HG03575 (cell line): ENCODE measurements at regions not wholly inside any gene's neighbourhood (a gene's known extent, or its start where the extent isn't known, plus 50 kb on each side); places are given as distances from the start of the nearest gene placed in this dataset.

Source experiments
- ATAC-seq: cut with Tn5 transposase; IDR thresholded peaks from one replicate; pipeline ENCODE4 v1.9.1; 2021; ENCODE audit not compliant: unreplicated experiment, insufficient number of reproducible peaks, low FRiP score; ENCODE audit errors: extremely low read depth

DNA sequence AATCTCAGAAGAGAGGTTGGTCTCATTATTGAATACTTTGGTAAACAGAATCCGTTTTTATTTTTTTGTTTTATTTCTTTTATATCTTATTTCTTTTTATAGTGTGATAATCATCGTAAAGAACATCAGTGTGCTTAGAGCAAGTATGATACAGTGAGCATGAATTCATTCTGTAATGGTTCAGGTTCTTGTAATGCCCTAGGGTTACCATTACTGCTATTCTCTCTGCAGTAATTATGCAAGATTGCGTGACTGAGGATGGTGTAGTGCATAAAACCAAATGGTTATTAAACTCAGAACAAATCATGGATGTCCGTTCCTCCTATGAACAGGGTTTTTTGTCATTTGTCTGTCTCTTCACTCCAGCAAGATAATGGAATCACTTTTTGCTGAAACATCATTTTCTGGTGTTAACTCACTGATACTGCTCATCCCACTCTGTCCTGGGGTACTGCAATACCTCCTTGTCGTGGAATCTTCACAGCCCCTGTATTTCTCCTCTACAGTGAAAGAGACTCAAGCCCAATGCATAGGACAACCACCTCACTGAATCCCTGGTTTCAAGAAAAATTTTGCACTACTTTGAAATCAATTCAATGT lies 274.8 kb upstream of the ST6GAL2 start:
- ATAC-seq, result no peak

DNA sequence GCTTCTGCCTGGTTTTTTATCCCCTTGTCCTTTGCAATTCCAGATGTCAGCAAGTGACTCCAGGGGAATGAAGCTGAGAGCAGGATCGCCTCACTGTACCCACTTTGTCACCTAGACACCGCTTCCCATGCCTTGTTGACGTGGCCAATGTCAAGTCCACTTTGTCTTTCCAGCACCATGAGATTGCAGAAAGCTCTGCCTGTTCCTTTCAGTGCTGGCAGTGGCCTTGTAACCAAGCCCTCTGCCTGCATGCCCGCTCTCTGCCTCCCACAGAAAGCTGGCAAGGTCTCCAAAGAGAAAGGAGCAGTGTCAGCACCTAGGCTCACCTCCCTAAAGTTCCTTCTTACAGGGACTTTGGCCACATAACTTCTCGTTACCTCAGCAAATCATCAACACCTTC lies 282.2 kb upstream of the ST6GAL2 start:
- ATAC-seq, result no peak

DNA sequence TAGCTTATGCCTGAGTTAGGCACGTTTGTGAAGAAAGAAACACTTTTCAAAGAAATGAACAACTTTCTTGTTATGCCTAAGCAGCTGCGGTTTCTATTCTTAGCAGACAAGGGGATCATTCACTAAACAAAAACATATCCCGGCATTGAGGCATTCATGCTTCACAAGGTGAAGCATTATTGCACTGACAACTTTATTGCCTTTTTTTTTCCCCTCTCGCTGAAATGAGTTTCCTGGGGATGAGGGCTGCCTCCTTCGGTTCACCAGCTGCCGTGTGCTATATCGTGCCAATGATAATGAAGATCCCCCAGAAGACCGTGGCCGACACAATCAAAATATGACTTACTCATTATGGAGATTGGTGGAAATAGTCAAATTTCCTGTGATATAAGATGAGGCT lies 288.2 kb upstream of the ST6GAL2 start:
- ATAC-seq, result no peak

DNA sequence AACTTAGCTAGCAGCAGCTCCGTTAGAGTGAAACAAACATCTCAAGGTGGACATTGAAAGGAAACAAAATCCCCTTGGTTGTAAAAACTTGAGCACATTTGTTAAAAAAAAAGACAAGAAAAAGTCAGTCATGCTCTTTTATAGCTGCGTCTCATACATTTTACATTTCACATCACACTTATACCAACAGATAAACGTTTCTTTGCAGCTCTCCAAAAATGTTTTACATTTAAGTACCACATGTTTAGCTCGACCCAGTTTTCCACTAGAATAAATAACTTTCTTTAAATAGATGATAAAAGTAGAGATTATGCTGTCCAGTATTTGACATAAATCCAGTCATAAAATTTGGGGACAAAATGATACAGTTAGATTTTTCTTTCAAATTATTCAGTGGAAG lies 297.0 kb upstream of the ST6GAL2 start:
- no peak for ATAC-seq

DNA sequence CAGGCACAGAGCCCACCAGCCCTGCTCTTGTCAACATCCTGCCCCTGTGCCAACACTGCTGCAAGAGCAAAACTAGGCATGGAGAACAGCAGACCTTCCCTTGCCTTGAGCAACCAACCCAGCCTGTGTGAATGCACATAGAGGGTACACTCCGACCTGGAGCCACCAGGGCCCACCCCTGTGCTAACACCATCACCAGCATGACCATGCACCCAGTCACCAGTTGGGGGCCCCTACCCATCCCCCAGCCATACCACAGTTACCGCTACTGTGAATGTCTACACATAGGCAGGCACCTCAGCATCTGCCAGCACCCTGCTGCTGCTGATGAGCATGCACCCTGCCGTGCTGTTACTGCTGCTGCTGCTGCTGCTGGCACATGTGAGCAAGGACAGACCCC lies 301.9 kb upstream of the ST6GAL2 start:
- ATAC-seq, result no peak

DNA sequence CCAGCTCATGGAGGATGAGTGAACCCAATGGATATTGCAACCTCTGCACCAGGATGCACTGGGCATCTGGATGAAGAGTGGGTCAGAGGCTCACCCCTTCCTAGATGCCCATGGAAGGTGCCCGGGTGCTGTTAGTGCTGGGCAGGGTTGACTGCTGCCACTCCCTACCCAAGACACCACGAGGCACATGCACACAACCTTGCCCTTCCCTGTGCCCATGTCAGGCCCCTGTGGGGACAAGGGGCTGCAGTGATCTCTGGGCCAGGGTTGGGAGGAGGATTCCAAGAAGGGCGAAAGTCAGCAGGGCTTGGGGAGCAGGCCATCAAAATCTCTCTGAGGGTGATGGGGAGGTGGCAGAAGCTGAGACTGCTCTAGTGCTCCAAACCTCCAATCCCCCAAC lies 309.7 kb upstream of the ST6GAL2 start:
- ATAC-seq, result no peak

DNA sequence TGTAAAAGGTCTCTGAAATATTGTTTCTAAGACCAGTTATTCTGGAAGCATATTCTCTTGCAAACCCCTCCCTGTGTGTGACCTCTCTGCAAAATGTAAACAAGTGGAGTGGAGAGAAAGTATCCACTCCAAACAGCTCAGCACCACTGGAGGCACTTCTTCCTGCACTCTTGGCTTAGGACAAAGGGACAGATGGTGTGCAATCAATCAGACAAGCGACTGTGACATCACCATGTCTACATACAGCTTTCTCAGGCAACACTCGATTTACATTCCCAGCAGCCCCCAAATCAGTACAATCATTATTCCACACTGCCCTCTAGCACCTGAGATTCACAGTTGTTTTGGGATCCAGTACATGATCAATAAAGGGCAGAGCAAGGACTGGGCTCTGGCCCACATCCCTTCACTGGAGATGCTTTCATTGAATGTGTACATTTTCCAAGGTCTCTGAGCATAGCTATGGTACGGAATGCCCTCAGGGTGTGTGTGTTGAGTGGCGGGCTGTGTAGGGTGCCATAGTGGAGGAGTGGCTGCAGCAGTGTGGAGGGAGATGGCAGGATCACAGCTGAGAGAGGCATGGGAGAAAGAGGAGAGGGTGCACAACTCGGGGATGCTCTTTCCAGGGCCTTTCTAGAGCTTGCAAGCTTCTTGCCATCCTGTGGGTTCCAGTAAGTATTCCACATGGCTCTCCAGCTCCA lies 311.8 kb upstream of the ST6GAL2 start:
- no peak for ATAC-seq

DNA sequence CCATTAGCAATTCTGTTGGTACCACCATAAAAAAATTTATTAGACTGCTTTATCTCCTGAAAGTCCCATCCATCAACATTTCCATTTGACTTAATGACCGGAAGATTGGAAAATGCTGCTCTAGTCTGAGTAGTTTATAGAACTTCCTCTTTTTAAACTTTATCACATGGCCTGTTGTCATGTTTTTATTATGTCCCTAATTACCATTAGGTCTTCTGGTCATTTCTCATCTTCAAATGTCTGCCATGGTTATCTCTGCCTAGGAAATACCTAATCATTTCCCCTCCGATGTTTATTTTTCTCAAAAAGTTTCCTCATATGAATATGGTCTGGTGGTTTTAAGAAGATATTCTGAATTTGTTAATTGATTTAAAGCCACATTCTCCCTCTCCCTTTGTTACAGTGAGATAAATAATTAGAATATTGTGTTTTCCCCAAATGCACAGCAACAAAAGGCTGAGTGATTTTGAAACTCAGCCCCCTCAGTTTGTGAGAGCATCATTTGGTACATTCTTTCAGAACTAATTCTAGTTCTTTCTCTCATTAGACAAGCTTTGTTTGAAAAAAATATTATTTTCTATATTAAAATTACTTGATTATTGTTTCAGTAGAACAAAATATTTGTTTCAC lies 317.1 kb upstream of the ST6GAL2 start:
- no peak for ATAC-seq

DNA sequence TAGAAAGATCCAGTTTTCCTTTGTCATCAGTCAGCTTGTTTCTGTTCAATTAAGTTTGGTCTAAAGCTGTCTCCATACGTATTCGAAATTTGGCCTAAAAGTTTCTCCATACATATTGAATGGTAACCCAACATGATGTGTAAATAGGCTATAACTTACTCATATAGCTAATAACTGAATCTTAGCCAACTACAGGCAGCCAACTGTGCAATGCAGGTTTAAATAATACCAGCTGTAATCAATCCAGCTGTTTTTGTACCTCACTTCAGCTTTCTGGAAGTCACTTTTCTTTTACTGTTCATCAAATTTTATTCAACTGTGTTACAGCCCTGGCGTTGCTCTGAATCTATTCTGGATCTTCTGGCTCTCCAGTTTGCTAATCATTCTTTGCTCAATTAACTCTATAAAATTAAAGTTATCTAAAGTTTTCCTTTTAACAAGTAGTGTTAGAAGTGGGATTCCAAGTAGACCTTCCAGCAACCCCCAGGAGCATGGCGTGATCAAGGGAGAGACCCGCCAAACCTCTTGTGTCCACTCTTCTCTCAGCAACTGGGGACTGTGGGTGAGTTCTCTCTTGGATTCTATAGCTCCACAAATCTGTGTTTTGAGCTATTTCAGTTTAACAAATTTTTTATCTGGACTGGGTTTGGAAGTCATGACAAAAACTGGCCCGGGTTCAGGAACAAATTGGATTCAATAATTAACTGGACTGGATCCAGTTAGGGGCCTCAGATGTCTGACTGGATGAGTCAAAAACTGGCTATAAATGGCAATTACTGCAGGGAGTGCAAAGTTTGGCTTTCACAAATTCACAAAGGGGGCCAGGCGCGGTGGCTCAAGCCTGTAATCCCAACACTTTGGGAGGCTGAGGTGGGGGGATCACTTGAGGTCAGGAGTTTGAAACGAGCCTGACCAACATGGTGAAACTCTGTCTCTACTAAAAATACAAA lies 329.7 kb upstream of the ST6GAL2 start:
- ATAC-seq, result no peak

DNA sequence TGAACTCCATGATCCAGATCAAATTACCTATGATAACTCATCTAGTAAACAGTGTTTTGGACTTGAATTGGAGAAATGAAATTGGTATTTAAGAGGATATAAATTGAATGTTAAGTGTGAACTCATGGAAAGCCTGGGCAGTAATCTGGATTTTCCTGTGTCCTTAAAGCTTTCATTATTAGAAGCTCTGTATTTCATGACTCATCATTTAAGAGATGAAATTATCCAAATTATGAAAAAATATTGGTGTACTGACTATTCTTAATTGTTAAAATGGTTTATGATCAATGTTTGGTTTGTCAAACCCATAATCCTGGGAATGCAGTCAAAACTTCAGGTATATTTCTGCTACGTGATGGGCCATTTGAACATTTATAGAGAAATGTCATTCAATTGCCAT lies 332.2 kb upstream of the ST6GAL2 start:
- ATAC-seq, result no peak

DNA sequence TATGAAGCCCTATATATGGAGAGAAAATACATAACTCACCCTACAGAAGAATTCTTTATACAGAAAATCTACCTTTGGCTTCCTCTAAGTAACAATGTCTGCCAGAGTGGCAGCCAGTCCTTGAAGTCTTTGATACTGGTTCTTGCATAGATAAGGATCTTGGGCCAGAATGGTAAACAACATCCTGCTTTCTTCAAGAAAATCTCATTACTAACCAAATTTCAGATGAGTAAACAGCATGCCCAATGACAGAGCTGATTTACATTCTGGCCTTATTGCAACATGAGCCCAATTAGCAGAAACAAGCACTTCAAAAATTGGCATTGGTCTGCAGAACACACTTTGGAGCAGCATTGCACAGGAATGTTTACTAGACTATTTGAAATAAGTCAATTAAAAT lies 336.5 kb upstream of the ST6GAL2 start:
- no peak for ATAC-seq

DNA sequence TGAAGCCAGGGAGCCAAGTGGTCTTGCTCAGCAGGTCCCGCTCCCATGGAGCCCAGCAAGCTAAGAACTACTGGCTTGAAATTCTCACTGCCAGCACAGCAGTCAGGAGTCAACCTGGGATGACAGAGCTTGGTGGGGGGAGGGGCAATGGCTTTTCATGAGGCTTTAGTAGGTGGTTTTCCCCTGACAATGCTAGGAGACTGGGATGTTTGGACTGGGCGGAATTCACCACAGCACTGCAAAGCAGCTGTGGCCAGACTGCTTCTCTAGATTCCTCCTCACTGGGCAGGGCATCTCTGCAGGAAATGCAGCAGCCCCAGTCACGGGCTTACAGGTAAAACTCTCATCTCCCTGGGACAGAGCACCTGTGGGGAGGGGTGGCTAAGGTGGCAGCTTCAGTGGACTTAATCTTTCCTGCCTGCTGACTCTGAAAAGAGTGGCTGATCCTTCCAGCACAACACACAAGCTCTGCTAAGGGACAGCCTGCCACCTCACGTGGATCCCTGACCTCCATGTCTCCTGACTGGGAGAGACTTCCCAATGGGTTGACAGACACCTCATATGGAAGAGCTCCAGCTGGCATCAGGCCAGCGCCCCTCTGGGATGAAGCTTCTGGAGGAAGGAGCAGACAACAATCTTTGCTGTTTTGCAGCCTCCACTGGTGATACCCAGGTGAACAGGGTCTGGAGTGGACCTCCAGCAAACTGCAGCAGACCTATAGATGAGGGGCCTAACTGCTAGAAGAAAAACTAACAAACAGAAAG lies 349.7 kb upstream of the ST6GAL2 start:
- no peak for ATAC-seq

DNA sequence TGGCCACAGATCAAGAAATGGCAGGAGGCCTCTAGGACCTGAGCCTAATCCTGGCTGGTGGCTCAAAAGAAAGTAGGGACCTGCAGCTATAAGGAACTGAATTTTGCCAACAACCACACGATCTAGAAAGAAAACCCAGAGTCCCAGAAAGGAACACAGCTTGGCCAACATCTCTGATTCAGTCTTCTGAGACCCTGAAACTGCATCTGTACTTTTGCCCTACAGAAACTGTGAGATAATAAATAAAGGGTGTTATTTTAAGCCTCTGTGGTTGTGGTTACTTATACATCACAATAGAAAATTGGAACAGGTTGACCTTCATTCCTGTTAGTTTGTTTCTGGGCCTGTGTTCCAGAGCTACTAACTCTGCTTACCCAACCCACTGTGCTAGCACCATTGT lies 356.8 kb upstream of the ST6GAL2 start:
- ATAC-seq, result no peak

DNA sequence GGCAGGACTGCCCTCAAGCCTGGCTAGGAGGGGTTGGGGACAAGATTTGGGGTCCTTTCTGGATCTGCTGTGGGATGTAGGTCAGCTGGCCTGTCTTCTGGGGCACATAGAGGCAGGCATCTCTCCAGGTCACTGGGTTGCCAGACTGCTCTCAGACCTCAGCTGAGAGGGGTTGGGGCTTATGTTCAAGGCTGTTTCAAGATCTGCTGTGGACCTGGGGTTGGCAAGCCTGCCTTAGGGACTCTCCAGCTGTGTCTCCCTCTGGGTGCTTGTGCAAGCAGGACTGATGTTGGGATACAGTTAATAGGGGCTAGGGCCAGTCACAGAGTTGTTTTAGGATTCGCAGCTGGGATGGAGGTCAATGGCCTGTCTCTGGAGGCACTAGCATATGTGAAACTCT lies 363.0 kb upstream of the ST6GAL2 start:
- ATAC-seq, result no peak

DNA sequence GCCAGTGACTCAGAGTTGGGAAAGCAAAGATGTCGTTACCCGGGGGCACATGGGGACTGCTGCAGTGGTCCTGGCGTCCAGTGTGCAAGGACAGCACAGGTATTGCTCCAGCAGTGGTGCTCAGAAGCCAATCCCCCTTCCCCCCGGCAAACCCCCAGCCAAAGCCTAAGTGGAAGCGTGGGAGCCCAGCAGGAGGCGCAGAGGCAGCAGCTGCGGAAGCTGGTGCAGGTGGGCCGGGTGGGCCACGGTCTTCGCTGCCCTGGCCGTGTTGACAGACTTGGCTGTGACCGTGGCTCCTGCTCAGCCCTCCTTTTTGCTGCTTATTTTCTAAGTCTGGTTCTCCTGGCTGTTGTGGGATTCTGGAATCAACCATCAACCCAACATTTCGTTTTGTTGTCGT lies 369.8 kb upstream of the ST6GAL2 start:
- no peak for ATAC-seq

DNA sequence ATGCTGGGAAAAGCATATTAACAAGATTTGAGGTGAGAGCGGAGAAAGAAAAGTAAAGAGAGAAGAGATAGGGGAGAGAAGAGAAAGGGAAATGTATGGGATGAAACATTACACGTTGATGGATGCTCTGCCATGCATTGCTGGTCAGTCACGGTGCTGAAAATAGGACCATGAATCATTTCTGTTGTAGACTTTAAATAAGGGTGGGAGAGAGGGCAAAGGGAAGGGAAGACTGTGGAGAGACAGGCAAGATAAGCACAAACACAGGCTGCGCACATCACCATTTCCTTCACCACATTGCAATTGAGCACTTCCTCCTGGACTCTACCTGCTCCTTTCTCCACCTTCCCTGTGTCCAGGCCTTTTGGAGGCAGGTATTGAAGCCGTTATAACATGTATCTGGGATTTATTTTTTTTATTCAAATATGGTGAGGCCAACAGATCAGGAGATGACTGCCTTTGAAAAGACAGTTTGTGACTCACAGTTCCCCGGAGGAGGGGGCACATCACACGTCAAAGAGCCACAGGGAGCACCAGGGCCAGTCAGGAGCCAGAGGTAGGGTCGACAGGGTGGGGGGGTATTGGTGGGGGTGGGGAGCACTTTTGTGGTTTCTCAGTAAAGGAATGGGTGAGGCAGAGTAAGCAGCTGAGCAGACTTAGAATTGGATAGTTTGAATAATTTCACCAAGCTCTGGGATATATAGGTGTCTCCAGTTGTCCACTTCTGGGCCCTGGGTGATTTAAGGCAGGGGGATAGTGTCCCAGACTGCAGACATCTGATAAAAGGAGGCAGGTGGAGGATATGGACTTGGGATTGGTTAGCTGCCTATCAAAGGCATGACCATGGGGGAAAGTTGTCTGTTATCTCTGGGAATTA lies 372.8 kb upstream of the ST6GAL2 start:
- ATAC-seq, result no peak

DNA sequence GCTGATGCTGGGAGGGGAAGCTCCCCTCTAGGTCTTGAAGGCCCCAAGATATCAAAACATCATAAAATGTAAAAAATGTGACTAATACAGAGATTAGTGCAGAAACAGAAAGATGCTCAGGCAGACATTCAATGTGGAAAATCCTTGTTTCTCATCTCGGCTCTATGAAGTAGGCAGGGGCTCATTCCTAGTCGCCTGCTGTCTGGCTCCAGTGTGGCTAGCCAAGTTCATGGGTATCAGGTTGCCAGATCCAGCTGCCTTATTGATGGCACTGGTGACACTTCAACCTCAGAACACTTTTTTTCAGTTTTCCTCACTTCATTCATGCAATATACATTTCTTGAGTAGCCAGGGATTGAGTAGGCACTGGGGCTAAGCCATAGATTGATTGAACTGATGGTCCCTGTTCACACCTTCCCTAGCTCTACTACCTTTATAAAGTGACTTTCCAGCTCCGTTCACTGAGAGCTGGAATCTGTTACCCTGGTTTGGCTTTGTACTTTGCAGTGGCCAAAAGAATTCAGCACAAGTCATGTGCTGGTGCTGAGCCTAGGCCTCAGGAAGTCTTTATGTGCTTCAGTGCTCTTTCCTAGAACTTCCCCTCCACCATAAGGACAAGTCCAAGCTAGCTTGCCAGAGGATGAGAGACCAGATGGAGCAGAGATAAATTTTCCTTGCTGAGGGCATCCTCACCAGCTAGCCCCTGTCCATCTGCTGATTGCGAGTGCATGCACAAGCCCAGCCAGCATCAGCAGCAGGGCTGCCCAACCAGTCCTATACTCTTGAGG lies 373.6 kb upstream of the ST6GAL2 start:
- ATAC-seq, result no peak
